Common myeloid progenitor, CD34-positive (primary cell): ENCODE measurements at regions not wholly inside any gene's neighbourhood (a gene's known extent, or its start where the extent isn't known, plus 50 kb on each side); places are given as distances from the start of the nearest gene placed in this dataset.

Source experiments
- CTCF ChIA-PET: fragments of 350-600 bp; sonication (Branson Sonifier 250); formaldehyde crosslinking; loops from one replicate; lab custom pipeline; 2021; ENCODE audit warnings: antibody characterized with exemption; lab: Charles Lee
- POLR2A ChIA-PET: fragments of 350-600 bp; sonication (Branson Sonifier 250); formaldehyde crosslinking; loops from one replicate; lab custom pipeline; 2021; ENCODE audit warnings: antibody characterized with exemption; lab: Charles Lee
- DNase-seq, 3 donors: peaks; one replicate each; pipeline versions ENCODE4 v3.0.0 to v3.0.0-alpha.2; 2013
- H3K27ac ChIP-seq, 2 experiments: 1 replicate in 1 of 2; 2 replicates in 1 of 2; pipeline ENCODE4 v1.7.0; 2013; ENCODE audit warnings: inconsistent platforms in 2 of 2, low read length in 2 of 2, mild to moderate bottlenecking in 2 of 2, low read depth in 1 of 2, moderate library complexity in 1 of 2; ENCODE audit not compliant: severe bottlenecking in 2 of 2, insufficient read depth in 1 of 2, poor library complexity in 1 of 2
- H3K27me3 ChIP-seq, 5 experiments: replicated peaks in 2 of 5; 1 replicate in 3 of 5; 2 replicates in 2 of 5; pipeline versions ENCODE4 v1.6.1 to v1.7.0; 2013; ENCODE audit warnings: low read length in 4 of 5, mild to moderate bottlenecking in 2 of 5, moderate library complexity in 2 of 5, inconsistent platforms in 1 of 5; ENCODE audit not compliant: insufficient read depth in 5 of 5, control insufficient read depth in 4 of 5
- H3K36me3 ChIP-seq, 4 experiments: 1 replicate in 2 of 4; 2 replicates in 2 of 4; pipeline versions ENCODE4 v1.6.1 to v1.7.0; 2013; ENCODE audit warnings: low read length in 3 of 4, control low read depth in 1 of 4, mild to moderate bottlenecking in 1 of 4; ENCODE audit not compliant: control insufficient read depth in 4 of 4, insufficient read depth in 4 of 4
- H3K4me1 ChIP-seq, 4 experiments: 1 replicate in 3 of 4; 2 replicates in 1 of 4; pipeline versions ENCODE4 v1.6.1 to v1.7.1; 2013; ENCODE audit warnings: low read length in 3 of 4, mild to moderate bottlenecking in 3 of 4, control low read depth in 1 of 4, inconsistent platforms in 1 of 4, moderate library complexity in 1 of 4; ENCODE audit not compliant: control insufficient read depth in 4 of 4, insufficient read depth in 4 of 4; ENCODE audit errors: control extremely low read depth in 1 of 4
- H3K4me3 ChIP-seq, 7 experiments: 1 replicate in 4 of 7; 2 replicates in 3 of 7; pipeline versions ENCODE4 v1.5.1 to v1.7.0; 2013; ENCODE audit warnings: mild to moderate bottlenecking in 7 of 7, low read length in 6 of 7, moderate library complexity in 6 of 7, inconsistent platforms in 2 of 7, low read depth in 2 of 7, control low read depth in 1 of 7; ENCODE audit not compliant: insufficient read depth in 4 of 7, control insufficient read depth in 1 of 7; ENCODE audit errors: extremely low read depth in 1 of 7
- H3K9me3 ChIP-seq, 5 experiments: 1 replicate in 4 of 5; 2 replicates in 1 of 5; pipeline versions ENCODE4 v1.6.1 to v1.7.1; 2013; ENCODE audit warnings: low read length in 4 of 5, mild to moderate bottlenecking in 2 of 5, inconsistent platforms in 1 of 5, low read depth in 1 of 5, moderate library complexity in 1 of 5; ENCODE audit not compliant: control insufficient read depth in 4 of 5, insufficient read depth in 2 of 5; ENCODE audit errors: control extremely low read depth in 1 of 5
- WGBS: methylation state at CpG from one replicate; pipeline ENCODE4 v1.1.5; 2013; ENCODE audit not compliant: insufficient coverage; 5-methylcytosine and 5-hydroxymethylcytosine counted together

DNA sequence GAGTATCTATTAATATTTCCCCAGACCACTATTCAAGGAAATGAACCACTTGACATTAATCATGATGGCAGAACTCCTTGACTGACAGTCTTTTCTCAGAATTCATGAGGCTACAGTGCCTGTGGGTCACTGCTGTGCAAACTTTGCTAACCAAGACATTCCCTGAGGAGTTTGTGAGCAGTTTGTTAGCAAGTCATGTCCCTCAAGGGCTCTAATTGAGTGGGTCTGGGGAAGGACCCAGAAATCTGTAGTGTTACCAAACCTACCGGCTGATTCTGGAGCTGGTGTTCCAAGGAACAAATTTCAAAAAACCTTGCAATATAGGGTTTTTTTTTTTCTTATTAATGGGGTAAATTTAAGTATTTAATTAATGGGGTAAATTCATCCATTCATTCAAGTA, 103.2 kb upstream of the VANGL1 start:
- POLR2A ChIA-PET = no interaction called here
- no CpG with 5 or more reads among the region's 1 CpG for whole genome bisulfite sequencing
- no peaks in the 10 kb centered on the region for H3K4me1 ChIP-seq
- H3K9me3 ChIP-seq = peaks cover 0 to 8% (median 0%) of the 10 kb centered on the region in 5 experiments
- H3K27me3 ChIP-seq = no peaks in the 10 kb centered on the region
- no peak for DNase-seq
- no peaks in the 10 kb centered on the region for H3K36me3 ChIP-seq
- H3K4me3 ChIP-seq = no peak overlapping the region
- no peak overlapping the region for H3K27ac ChIP-seq
- CTCF ChIA-PET = interaction anchor here (0.6 kb wide), 1 partner anchor 198 kb away, joined by 3 read pairs; no protein-coding TSS in a partner anchor

- CTCF ChIA-PET = no interaction called here
- H3K4me1 ChIP-seq = no peaks in the 10 kb centered on the region
- no peak overlapping the region for H3K4me3 ChIP-seq
- no peak overlapping the region for H3K27ac ChIP-seq
- no peaks in the 10 kb centered on the region for H3K27me3 ChIP-seq
- H3K9me3 ChIP-seq = peaks cover 0 to 8% (median 0%) of the 10 kb centered on the region in 5 experiments
- POLR2A ChIA-PET = no interaction called here
- no peaks in the 10 kb centered on the region for H3K36me3 ChIP-seq
- no peak for DNase-seq
Measured at GRCh38 chr1:115537415-115537814, 104.4 kb upstream of the VANGL1 start.

DNA sequence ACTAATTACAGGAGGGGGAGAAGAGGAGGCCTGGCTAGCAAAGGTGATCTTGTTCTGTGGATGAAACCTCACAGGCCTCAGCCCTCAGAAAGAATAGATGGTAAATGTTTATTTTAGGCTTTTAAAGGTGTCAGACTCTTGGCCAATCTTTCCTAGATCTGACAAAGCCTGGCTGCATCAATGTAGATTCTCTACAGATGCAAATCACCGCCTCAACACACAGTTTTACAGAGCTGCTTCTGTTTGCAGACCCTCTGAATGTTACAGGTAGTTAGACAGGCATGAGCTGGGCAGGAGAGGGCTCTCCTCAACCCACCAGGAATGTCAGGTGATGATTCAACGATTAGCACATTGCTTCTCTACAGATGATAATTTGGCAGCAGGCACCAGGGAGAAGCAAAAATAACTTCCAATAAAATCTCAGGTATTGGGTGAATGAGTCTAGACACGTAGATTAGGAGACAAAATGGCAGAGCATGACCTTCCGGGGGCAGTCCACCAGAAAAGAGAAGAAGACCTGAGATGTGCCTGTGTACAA, 105.4 kb upstream of the VANGL1 start:
- 100% methylated on average over 4 of the region's 4 CpGs for WGBS
- Histone ChIP-seq H3K36me3 (no peaks in the 10 kb centered on the region), H3K9me3 (peaks cover 0 to 8% (median 0%) of the 10 kb centered on the region in 5 experiments), H3K27me3 (no peaks in the 10 kb centered on the region), H3K4me3 (no peak overlapping the region), H3K4me1 (no peaks in the 10 kb centered on the region), H3K27ac (no peak overlapping the region)
- POLR2A ChIA-PET = no interaction called here
- no peak for DNase-seq
- CTCF ChIA-PET = no interaction called here

- ChIA-PET CTCF (interaction anchor here (1.4 kb wide), 1 partner anchor 61 kb away, joined by 4 read pairs; no protein-coding TSS in a partner anchor), POLR2A (no interaction called here)
Measured at GRCh38 chr1:115534106-115534505, 107.7 kb upstream of the VANGL1 start.

DNA sequence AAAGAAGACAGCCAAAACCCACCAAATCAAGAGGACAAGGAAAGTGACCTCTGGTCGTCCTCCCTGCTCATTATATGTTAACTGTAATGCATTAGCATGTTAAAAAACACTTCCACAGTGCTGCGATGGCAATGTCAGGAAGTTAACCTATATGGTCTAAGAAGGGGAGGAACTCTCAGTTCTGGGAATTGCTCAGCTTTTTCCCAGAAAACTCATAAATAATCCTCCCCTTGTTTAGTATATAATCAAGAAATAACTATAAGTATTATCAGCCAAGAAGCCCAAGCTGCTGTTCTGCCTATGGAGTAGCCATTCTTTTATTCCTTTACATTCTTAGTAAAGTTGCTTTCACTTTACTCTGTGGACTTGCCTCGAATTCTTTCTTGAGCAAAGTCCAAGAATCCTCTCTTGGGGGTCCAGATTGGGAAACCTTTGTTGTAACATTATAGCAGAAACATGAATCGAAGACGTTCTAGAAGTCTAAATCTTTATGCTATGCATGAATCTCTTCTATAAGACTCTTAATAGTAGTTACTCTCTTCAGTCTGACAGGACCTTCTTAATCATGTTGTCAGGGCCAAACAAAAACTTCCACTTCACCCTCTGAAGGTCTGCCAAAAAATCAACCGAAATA, 110.0 kb upstream of the VANGL1 start:
- peak overlapping the region in 1 of 7 experiments; percentile 48 for H3K4me3 ChIP-seq
- ChIA-PET POLR2A (no interaction called here), CTCF (interaction anchor here (1.1 kb wide), 1 partner anchor 185 kb away, joined by 3 read pairs; no protein-coding TSS in a partner anchor)
- peaks cover 0 to 8% (median 0%) of the 10 kb centered on the region in 5 experiments for H3K9me3 ChIP-seq
- no peaks in the 10 kb centered on the region for H3K36me3 ChIP-seq
- H3K4me1 ChIP-seq = no peaks in the 10 kb centered on the region
- no peaks in the 10 kb centered on the region for H3K27me3 ChIP-seq
- 63% methylated on average over 3 of the region's 6 CpGs for WGBS
- peak in 2 of 3 donors; percentile 12 for DNase-seq
- H3K27ac ChIP-seq = no peak overlapping the region

More at GRCh38 chr1:115534106-115534505, 107.7 kb upstream of the VANGL1 start:
- Histone ChIP-seq H3K9me3 (peaks cover 0 to 8% (median 0%) of the 10 kb centered on the region in 5 experiments), H3K36me3 (no peaks in the 10 kb centered on the region), H3K27ac (no peak overlapping the region), H3K4me1 (no peaks in the 10 kb centered on the region), H3K4me3 (no peak overlapping the region), H3K27me3 (no peaks in the 10 kb centered on the region)
- 89% methylated on average over 1 of the region's 1 CpG for WGBS
- no peak for DNase-seq

DNA sequence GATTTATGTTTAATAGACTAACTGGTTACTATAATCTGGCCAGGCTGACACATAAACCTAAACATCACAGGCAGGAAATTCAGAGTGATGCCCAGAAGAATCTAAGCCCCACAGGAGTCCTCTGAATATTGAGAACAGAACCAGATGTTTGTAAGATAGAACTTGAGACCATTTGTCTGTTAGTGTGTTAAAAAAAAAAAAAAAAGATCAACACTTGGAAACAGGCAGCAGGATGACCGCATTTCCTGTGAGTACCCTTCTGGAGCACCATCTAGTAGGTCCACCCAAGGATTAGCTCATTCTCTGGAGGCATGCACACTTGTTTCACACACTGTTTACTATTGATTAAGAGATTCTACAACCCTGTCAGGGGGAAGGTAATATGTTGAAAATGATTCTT, 111.4 kb upstream of the VANGL1 start:
- ChIA-PET POLR2A (no interaction called here), CTCF (interaction anchor here (0.6 to 1.1 kb wide), 2 partner anchors 186 to 501 kb away, joined by 3 read pairs; partner anchors contain the start of gene TSHB)
- H3K27ac ChIP-seq = no peak overlapping the region
- no peak for DNase-seq
- WGBS = no CpG with 5 or more reads among the region's 1 CpG
- H3K27me3 ChIP-seq = no peaks in the 10 kb centered on the region
- peaks cover 0 to 8% (median 0%) of the 10 kb centered on the region in 5 experiments for H3K9me3 ChIP-seq
- H3K36me3 ChIP-seq = no peaks in the 10 kb centered on the region
- H3K4me1 ChIP-seq = peaks cover 0 to 1% (median 0%) of the 10 kb centered on the region in 4 experiments
- no peak overlapping the region for H3K4me3 ChIP-seq

- CTCF ChIA-PET = no interaction called here
- Histone ChIP-seq H3K4me3 (no peak overlapping the region), H3K27me3 (no peaks in the 10 kb centered on the region), H3K4me1 (peaks cover 0 to 3% (median 0%) of the 10 kb centered on the region in 4 experiments), H3K36me3 (no peaks in the 10 kb centered on the region), H3K27ac (no peak overlapping the region), H3K9me3 (peaks cover 0 to 3% (median 0%) of the 10 kb centered on the region in 5 experiments)
- DNase-seq = no peak
- WGBS = no CpG with 5 or more reads among the region's 2 CpGs
- POLR2A ChIA-PET = no interaction called here
Measured at GRCh38 chr1:115529216-115529897, 112.4 kb upstream of the VANGL1 start.
